Endothelial cell of umbilical vein (primary cell): ENCODE measurements at regions not wholly inside any gene's neighbourhood (a gene's known extent, or its start where the extent isn't known, plus 50 kb on each side); places are given as distances from the start of the nearest gene placed in this dataset.

Experiments
- BruUV-seq: library from RNA; stranded (reverse); fragments of 400-500 nt; replicated peaks from 2 replicates; lab custom pipeline; 2021; lab: Mats Ljungman, UMichigan
- CTCF ChIA-PET: fragments of 300-600, 350-600 bp; sonication (Branson Sonifier 250); formaldehyde crosslinking; loops from one replicate; lab custom pipeline; 2021; ENCODE audit warnings: antibody characterized with exemption, inconsistent platforms; lab: Charles Lee
- POLR2A ChIA-PET: fragments of 300-600, 350-600 bp; sonication (Branson Sonifier 250); formaldehyde crosslinking; loops from one replicate; lab custom pipeline; 2021; ENCODE audit warnings: antibody characterized with exemption, inconsistent platforms; lab: Charles Lee
- DNase-seq: peaks from one replicate; pipeline ENCODE4 v3.0.0-alpha.2; 2011; ENCODE audit warnings: low read depth, low spot score
- FAIRE-seq: peaks from 2 replicates; lab custom pipeline; 2011; peaks lifted over from hg19 to GRCh38; lab: Jason Lieb, UNC
- H2AFZ ChIP-seq: 2 replicates; pipeline ENCODE4 v1.6.0; 2012; ENCODE audit warnings: low read depth, low read length, control low read depth, inconsistent platforms
- H3K27ac ChIP-seq: 2 replicates; pipeline ENCODE4 v1.5.1; 2011; ENCODE audit warnings: low read depth, mild to moderate bottlenecking, control low read depth, low read length, moderate library complexity; ENCODE audit not compliant: insufficient read depth
- H3K27me3 ChIP-seq, 2 experiments: 2 replicates each; pipeline versions ENCODE4 v1.6.0 to v1.6.1; 2011; ENCODE audit warnings: low read length in 2 of 2, mixed read lengths in 1 of 2; ENCODE audit not compliant: control insufficient read depth in 2 of 2, insufficient read depth in 2 of 2
- H3K36me3 ChIP-seq, 2 experiments: 2 replicates in 1 of 2; 3 replicates in 1 of 2; pipeline ENCODE4 v1.5.1; 2011; ENCODE audit warnings: low read length in 2 of 2, mild to moderate bottlenecking in 1 of 2, moderate library complexity in 1 of 2; ENCODE audit not compliant: control insufficient read depth in 2 of 2, insufficient read depth in 2 of 2; ENCODE audit errors: extremely low read depth in 1 of 2
- H3K4me1 ChIP-seq: 3 replicates; pipeline ENCODE4 v1.5.1; 2011; ENCODE audit warnings: mild to moderate bottlenecking, low read length; ENCODE audit not compliant: control insufficient read depth, insufficient read depth; ENCODE audit errors: extremely low read depth
- H3K4me2 ChIP-seq: 2 replicates; pipeline ENCODE4 v1.6.1; 2011; ENCODE audit warnings: low read length, control low read depth, mixed read lengths; ENCODE audit not compliant: insufficient read depth
- H3K4me3 ChIP-seq, 3 experiments: fragments of 200-600 bp in 1 of 3; sonication (generic), shearing (Covaris generic) in 1 of 3; replicated peaks in 1 of 3; 2 replicates each; pipeline ENCODE4 v1.5.1; 2011 to 2016; ENCODE audit warnings: control low read depth in 3 of 3, low read length in 3 of 3, mild to moderate bottlenecking in 2 of 3, inconsistent platforms in 1 of 3, low read depth in 1 of 3, moderate library complexity in 1 of 3; ENCODE audit not compliant: insufficient read depth in 1 of 3
- H3K79me2 ChIP-seq: 2 replicates; pipeline ENCODE4 v1.6.0; 2012; ENCODE audit warnings: low read length, inconsistent platforms; ENCODE audit not compliant: control insufficient read depth, insufficient read depth
- H3K9ac ChIP-seq: replicated peaks from 2 replicates; pipeline ENCODE3; 2011; ENCODE audit warnings: low read length, control low read depth; ENCODE audit not compliant: insufficient read depth; ENCODE audit errors: extremely low read depth
- H3K9me1 ChIP-seq: replicated peaks from 3 replicates; pipeline ENCODE4 v1.6.0; 2011; ENCODE audit warnings: mild to moderate bottlenecking, low read length; ENCODE audit not compliant: control insufficient read depth, insufficient read depth; ENCODE audit errors: extremely low read depth
- H3K9me3 ChIP-seq: replicated peaks from 2 replicates; pipeline ENCODE4 v1.5.1; 2012; ENCODE audit warnings: low read length, inconsistent platforms; ENCODE audit not compliant: control insufficient read depth, insufficient read depth
- H4K20me1 ChIP-seq: replicated peaks from 2 replicates; pipeline ENCODE3; 2011; ENCODE audit warnings: mild to moderate bottlenecking, low read length; ENCODE audit not compliant: control insufficient read depth, insufficient read depth; ENCODE audit errors: extremely low read depth
- EZH2 ChIP-seq: IDR thresholded peaks from 2 replicates; pipeline ENCODE4 v1.6.1; 2012; ENCODE audit warnings: borderline replicate concordance, low read depth, mild to moderate bottlenecking, moderate library complexity, low read length, inconsistent platforms; ENCODE audit not compliant: severe bottlenecking
- FOS ChIP-seq: IDR thresholded peaks from 2 replicates; pipeline ENCODE4 v1.6.1; 2011; ENCODE audit warnings: mild to moderate bottlenecking, low read length, moderate library complexity, borderline replicate concordance; ENCODE audit not compliant: insufficient read depth
- GATA2 ChIP-seq: IDR thresholded peaks from 2 replicates; pipeline ENCODE4 v1.7.0; 2011; ENCODE audit warnings: low read depth, mild to moderate bottlenecking, moderate library complexity, mixed read lengths, low read length; ENCODE audit not compliant: insufficient read length, insufficient read depth
- JUN ChIP-seq: IDR thresholded peaks from 2 replicates; pipeline ENCODE4 v1.6.1; 2011; ENCODE audit warnings: borderline replicate concordance, low read depth; ENCODE audit not compliant: insufficient read length, insufficient read depth
- MYC ChIP-seq: IDR thresholded peaks from one replicate; pipeline ENCODE4 v1.6.1; 2011; ENCODE audit warnings: mild to moderate bottlenecking, low read depth, low read length
- POLR2A ChIP-seq: IDR thresholded peaks from 2 replicates; pipeline ENCODE4 v1.6.1; 2012; ENCODE audit warnings: low read depth, mild to moderate bottlenecking, control low read depth, low read length
- POLR2AphosphoS5 ChIP-seq: IDR thresholded peaks from 2 replicates; pipeline ENCODE4 v1.6.1; 2012; ENCODE audit warnings: low read depth, mild to moderate bottlenecking, control low read depth, low read length, moderate library complexity; ENCODE audit not compliant: insufficient read depth
- dilution Hi-C: fragments of 300-500 bp; cut with MboI; formaldehyde crosslinking; loops from one replicate; pipeline ENCODE4 v1.15.0; 2019; ENCODE audit warnings: low sequenced_read_pairs; ENCODE audit not compliant: extremely low pct_ligation_motif_present
- intact Hi-C: fragments of 100-400 bp; cut with micrococcal nuclease; formaldehyde crosslinking; loops from one replicate; pipeline ENCODE4 v1.10.0; 2022
- TF ChIP-seq, protein P1 (sequence below): IDR thresholded peaks from 2 replicates; pipeline ENCODE4 v1.6.1; 2011; ENCODE audit not compliant: insufficient read depth, insufficient read length
- TF ChIP-seq, protein P2 (sequence below), 2 donors: IDR thresholded peaks; 1 replicate in 1 of 2; 2 replicates in 1 of 2; pipeline ENCODE4 v1.5.1; 2011; ENCODE audit warnings: low read length in 2 of 2, mild to moderate bottlenecking in 2 of 2, moderate library complexity in 2 of 2, control low read depth in 1 of 2, inconsistent platforms in 1 of 2, low read depth in 1 of 2; ENCODE audit not compliant: insufficient read depth in 1 of 2; ENCODE audit errors: extremely low read depth in 1 of 2

DNA sequence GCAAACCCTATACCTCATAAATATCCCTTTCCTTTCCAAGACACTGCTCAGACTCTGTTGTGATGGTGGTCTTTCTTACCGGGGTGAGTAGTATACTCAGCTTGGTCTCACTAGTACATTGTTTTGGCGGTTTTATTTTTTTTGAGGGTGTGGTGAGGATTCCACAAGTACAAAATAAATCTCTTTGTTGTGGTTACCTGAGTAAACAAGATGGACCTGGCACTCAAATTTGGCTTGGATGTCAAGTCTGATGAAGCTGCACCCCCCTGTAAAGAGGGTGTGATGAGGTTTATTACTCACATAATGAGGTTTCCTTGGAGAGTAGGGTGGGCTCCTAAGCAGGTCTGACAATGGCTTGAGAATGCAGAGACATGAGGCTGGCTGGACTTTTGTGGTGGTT lies 68.2 kb upstream of the KCNJ6 start:
- Histone ChIP-seq H3K4me1 (no peaks in the 10 kb centered on the region), H4K20me1 (peaks cover 2% of the 10 kb centered on the region), H3K79me2 (no peaks in the 10 kb centered on the region), H2AFZ (no peak overlapping the region), H3K27ac (no peak overlapping the region), H3K9me1 (no peaks in the 10 kb centered on the region), H3K36me3 (no peaks in the 10 kb centered on the region), H3K4me2 (no peak overlapping the region), H3K4me3 (no peak overlapping the region), H3K9ac (no peak overlapping the region), H3K27me3 (peaks cover 0 to 3% of the 10 kb centered on the region in 2 experiments), H3K9me3 (no peaks in the 10 kb centered on the region)
- BruUV-seq = no TSS peak
- FAIRE-seq (no peak), DNase-seq (no peak)
- intact Hi-C loops (no loop called here), dilution Hi-C loops (no loop called here)
- CTCF ChIA-PET = no interaction called here
- POLR2A ChIA-PET = no interaction called here
- TF ChIP-seq, protein P1, sequence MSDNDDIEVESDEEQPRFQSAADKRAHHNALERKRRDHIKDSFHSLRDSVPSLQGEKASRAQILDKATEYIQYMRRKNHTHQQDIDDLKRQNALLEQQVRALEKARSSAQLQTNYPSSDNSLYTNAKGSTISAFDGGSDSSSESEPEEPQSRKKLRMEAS = no peak
- TF ChIP-seq, protein P2, sequence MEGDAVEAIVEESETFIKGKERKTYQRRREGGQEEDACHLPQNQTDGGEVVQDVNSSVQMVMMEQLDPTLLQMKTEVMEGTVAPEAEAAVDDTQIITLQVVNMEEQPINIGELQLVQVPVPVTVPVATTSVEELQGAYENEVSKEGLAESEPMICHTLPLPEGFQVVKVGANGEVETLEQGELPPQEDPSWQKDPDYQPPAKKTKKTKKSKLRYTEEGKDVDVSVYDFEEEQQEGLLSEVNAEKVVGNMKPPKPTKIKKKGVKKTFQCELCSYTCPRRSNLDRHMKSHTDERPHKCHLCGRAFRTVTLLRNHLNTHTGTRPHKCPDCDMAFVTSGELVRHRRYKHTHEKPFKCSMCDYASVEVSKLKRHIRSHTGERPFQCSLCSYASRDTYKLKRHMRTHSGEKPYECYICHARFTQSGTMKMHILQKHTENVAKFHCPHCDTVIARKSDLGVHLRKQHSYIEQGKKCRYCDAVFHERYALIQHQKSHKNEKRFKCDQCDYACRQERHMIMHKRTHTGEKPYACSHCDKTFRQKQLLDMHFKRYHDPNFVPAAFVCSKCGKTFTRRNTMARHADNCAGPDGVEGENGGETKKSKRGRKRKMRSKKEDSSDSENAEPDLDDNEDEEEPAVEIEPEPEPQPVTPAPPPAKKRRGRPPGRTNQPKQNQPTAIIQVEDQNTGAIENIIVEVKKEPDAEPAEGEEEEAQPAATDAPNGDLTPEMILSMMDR (IDR thresholded peaks at IDR 0.05; ENCODE audit: extremely low read depth in 1 of 2, insufficient read depth in 1 of 2, low read depth in 1 of 2, low read length in 2 of 2) = no peak
- no peak for TF ChIP-seq FOS
- no peak for TF ChIP-seq JUN
- TF ChIP-seq GATA2 = no peak
- no peak for TF ChIP-seq POLR2A
- no peak for TF ChIP-seq MYC
- TF ChIP-seq POLR2AphosphoS5 = no peak
- no peak for TF ChIP-seq EZH2
